ENCODE measurements at regions not wholly inside any gene's neighbourhood (a gene's known extent, or its start where the extent isn't known, plus 50 kb on each side); places are given as distances from the start of the nearest gene placed in this dataset.

DNA sequence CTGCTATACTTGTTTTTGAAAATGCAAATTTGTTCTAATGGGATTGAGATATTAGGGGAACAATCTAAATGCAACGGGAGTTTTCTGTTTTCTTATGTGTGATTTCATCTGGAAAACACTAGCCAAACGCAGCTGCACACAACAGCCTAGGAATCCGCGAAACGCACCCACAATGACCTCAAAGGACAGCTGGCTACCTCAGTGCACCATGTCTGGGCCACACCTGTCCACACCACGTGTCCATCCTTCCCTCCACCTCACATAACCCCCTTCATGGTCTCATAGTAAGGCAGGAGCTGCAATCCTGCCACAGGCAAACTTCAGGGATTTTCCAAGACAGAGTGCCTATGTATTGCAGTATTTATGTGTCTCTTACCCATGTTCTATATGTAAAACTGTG, 382.5 kb upstream of the PRKCQ start:
- no peaks in the 10 kb centered on the region for H3K9me3 ChIP-seq
- 72 to 75% methylated on average over 2 to 6 of the region's 6 CpGs for WGBS, 2 donors (ENCODE audit: low coverage in 1 of 2)
- in situ Hi-C loops (cut with MboI; ENCODE audit: low pct_ligation_motif_present in 1 of 4, low pct_unique_long_range_greater_than_20kb in 1 of 4, low sequenced_read_pairs in 3 of 4) = no loop called here

DNA sequence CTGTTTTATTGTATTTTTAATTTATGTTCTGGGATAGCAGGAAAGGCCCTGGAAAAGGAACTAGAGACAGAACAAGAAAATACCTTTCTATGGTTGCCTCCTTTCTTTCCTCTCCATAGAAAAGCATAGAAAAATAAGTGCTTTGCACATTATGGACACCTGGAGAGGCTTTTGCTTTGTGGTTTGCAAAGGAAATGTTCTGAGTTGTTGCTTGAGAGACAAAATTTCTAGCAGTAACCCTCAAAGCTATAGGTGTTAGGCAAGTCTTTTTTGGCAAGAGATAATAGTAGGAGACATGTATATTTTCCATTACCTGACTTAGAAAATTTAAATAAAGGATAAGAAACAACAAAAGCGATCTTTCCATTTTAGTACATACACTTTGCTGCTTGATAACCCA, 378.6 kb upstream of the PRKCQ start:
- in situ Hi-C loops (cut with MboI; ENCODE audit: low pct_ligation_motif_present in 1 of 4, low pct_unique_long_range_greater_than_20kb in 1 of 4, low sequenced_read_pairs in 3 of 4) = no loop called here
- H3K27me3 ChIP-seq = no peaks in the 10 kb centered on the region

More for the DNA sequence above, 382.5 kb upstream of the PRKCQ start:
- DNase-seq = no peak
- no peak overlapping the region for H3K27ac ChIP-seq
- H3K36me3 ChIP-seq = no peaks in the 10 kb centered on the region
- H3K4me3 ChIP-seq = no peak overlapping the region
- TF ChIP-seq POLR2AphosphoS5 (IDR thresholded peaks at IDR 0.05) (no peak), EP300 (IDR thresholded peaks at IDR 0.05; ENCODE audit: low read depth) (no peak), POLR2A (IDR thresholded peaks at IDR 0.05) (no peak)
- TF ChIP-seq, protein P1, sequence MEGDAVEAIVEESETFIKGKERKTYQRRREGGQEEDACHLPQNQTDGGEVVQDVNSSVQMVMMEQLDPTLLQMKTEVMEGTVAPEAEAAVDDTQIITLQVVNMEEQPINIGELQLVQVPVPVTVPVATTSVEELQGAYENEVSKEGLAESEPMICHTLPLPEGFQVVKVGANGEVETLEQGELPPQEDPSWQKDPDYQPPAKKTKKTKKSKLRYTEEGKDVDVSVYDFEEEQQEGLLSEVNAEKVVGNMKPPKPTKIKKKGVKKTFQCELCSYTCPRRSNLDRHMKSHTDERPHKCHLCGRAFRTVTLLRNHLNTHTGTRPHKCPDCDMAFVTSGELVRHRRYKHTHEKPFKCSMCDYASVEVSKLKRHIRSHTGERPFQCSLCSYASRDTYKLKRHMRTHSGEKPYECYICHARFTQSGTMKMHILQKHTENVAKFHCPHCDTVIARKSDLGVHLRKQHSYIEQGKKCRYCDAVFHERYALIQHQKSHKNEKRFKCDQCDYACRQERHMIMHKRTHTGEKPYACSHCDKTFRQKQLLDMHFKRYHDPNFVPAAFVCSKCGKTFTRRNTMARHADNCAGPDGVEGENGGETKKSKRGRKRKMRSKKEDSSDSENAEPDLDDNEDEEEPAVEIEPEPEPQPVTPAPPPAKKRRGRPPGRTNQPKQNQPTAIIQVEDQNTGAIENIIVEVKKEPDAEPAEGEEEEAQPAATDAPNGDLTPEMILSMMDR (IDR thresholded peaks at IDR 0.05) = no peak
- no peaks in the 10 kb centered on the region for H3K27me3 ChIP-seq
- H3K4me1 ChIP-seq = no peaks in the 10 kb centered on the region
- intact Hi-C loops (cut with DNase I; ENCODE audit: low total_unique reads) = no loop called here

DNA sequence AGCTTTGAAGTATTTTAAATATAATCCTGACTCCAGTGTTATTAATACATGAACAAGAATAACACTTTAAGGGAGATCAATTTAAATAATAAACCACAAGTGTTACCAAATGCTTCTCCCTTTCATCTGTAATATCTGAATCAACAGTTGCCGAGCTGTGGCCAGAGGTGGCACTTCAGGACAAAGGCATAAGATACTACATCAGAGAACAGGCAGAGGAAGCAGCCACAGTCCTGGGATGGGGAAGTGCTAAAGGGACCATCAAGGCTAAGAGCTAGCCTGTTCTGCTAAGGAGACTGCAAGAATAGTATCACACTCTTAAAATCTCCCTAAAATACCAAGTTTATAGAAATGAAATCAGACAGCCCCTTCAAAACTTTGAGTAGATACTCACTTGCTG, 378.2 kb upstream of the PRKCQ start:
- no peak overlapping the region for H3K27ac ChIP-seq
- H3K27me3 ChIP-seq = no peaks in the 10 kb centered on the region
- H3K4me1 ChIP-seq = peaks cover 0 to under 1% (median 0%) of the 10 kb centered on the region in 4 donors
- H3K36me3 ChIP-seq = no peaks in the 10 kb centered on the region
- H3K9me3 ChIP-seq = no peaks in the 10 kb centered on the region
- no peak for DNase-seq
- no peak overlapping the region for H3K4me3 ChIP-seq
- no peak for TF ChIP-seq POLR2AphosphoS5 (IDR thresholded peaks at IDR 0.05)
- TF ChIP-seq, protein P1 (IDR thresholded peaks at IDR 0.05) = no peak
- TF ChIP-seq EP300 (IDR thresholded peaks at IDR 0.05; ENCODE audit: low read depth) = no peak
- no peak for TF ChIP-seq POLR2A (IDR thresholded peaks at IDR 0.05)
- intact Hi-C loops (cut with DNase I; ENCODE audit: low total_unique reads) (no loop called here), in situ Hi-C loops (cut with MboI; ENCODE audit: low pct_ligation_motif_present in 1 of 4, low pct_unique_long_range_greater_than_20kb in 1 of 4, low sequenced_read_pairs in 3 of 4) (no loop called here)
- WGBS, 2 donors (ENCODE audit: low coverage in 1 of 2) = 10 to 22% methylated on average over 1 of the region's 1 CpG

More for the DNA sequence above, 378.6 kb upstream of the PRKCQ start:
- 88 to 92% methylated on average over 1 of the region's 1 CpG for WGBS, 2 donors (ENCODE audit: low coverage in 1 of 2)
- TF ChIP-seq EP300 (IDR thresholded peaks at IDR 0.05; ENCODE audit: low read depth) (no peak), POLR2A (IDR thresholded peaks at IDR 0.05) (no peak), POLR2AphosphoS5 (IDR thresholded peaks at IDR 0.05) (no peak)
- TF ChIP-seq, protein P1 (IDR thresholded peaks at IDR 0.05) = no peak
- Histone ChIP-seq H3K4me3 (no peak overlapping the region), H3K36me3 (no peaks in the 10 kb centered on the region), H3K4me1 (no peaks in the 10 kb centered on the region), H3K9me3 (no peaks in the 10 kb centered on the region), H3K27ac (no peak overlapping the region)
- intact Hi-C loops (cut with DNase I; ENCODE audit: low total_unique reads) = no loop called here
- no peak for DNase-seq

DNA sequence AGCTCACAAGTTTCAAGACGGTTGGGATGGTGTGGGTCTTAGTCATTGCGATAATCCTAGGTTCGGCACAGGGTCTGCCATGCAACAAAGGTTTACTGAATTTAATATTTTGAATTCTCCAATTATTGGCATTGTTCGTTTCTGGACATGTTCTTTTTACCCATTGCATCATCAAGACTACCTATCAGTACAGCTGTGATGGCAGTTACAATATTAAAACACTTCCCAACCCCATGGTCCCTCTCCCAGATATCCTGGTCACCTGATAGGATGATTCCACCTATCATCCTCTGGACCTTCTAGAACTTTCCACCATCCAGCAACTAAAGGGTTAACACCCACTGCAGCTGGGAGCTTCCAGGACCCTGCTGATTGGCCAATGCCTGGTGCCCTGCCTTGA, 377.8 kb upstream of the PRKCQ start:
- no peak for DNase-seq
- Histone ChIP-seq H3K9me3 (no peaks in the 10 kb centered on the region), H3K4me3 (no peak overlapping the region), H3K27ac (no peak overlapping the region), H3K36me3 (no peaks in the 10 kb centered on the region), H3K4me1 (peaks cover 0 to 4% (median 0%) of the 10 kb centered on the region in 4 donors), H3K27me3 (no peaks in the 10 kb centered on the region)
- intact Hi-C loops (cut with DNase I; ENCODE audit: low total_unique reads) = no loop called here
- WGBS, 2 donors (ENCODE audit: low coverage in 1 of 2) = 62 to 63% methylated on average over 4 of the region's 4 CpGs
- TF ChIP-seq POLR2A (IDR thresholded peaks at IDR 0.05) (no peak), EP300 (IDR thresholded peaks at IDR 0.05; ENCODE audit: low read depth) (no peak), POLR2AphosphoS5 (IDR thresholded peaks at IDR 0.05) (no peak)
- TF ChIP-seq, protein P1 (IDR thresholded peaks at IDR 0.05) = no peak
- in situ Hi-C loops (cut with MboI; ENCODE audit: low pct_ligation_motif_present in 1 of 4, low pct_unique_long_range_greater_than_20kb in 1 of 4, low sequenced_read_pairs in 3 of 4) = no loop called here

Measured in transverse colon (tissue), 4 donors.